H1 (cell line): ENCODE measurements at regions not wholly inside any gene's neighbourhood (a gene's known extent, or its start where the extent isn't known, plus 50 kb on each side); places are given as distances from the start of the nearest gene placed in this dataset.

Experiments used
- CTCF ChIA-PET: fragments of 300-600 bp; sonication (Branson Sonifier 250); formaldehyde crosslinking; loops from one replicate; lab custom pipeline; 2021; ENCODE audit not compliant: partially characterized antibody; lab: Charles Lee
- POLR2A ChIA-PET: fragments of 300-600 bp; sonication (Branson Sonifier 250); formaldehyde crosslinking; loops from one replicate; lab custom pipeline; 2021; ENCODE audit warnings: inconsistent platforms; ENCODE audit not compliant: partially characterized antibody; lab: Charles Lee
- DNase-seq, 2 experiments: peaks; one replicate each; pipeline versions ENCODE4 v3.0.0 to v3.0.0-alpha.2; 2010 to 2022; ENCODE audit warnings: low spot score in 2 of 2, low read depth in 1 of 2, mixed read lengths in 1 of 2
- FAIRE-seq: peaks from 2 replicates; lab custom pipeline; 2011; peaks lifted over from hg19 to GRCh38; lab: Jason Lieb, UNC
- H2AFZ ChIP-seq: 2 replicates; pipeline ENCODE4 v1.8.1; 2012; ENCODE audit warnings: low read length, inconsistent platforms
- H2AK5ac ChIP-seq: 2 replicates; pipeline ENCODE4 v1.6.1; 2013; ENCODE audit warnings: low read depth, low read length
- H2BK120ac ChIP-seq: replicated peaks from 2 replicates; pipeline ENCODE3; 2013; ENCODE audit warnings: low read depth, low read length, inconsistent platforms
- H2BK12ac ChIP-seq: 2 replicates; pipeline ENCODE4 v1.6.1; 2013; ENCODE audit warnings: low read depth, low read length
- H2BK15ac ChIP-seq: 2 replicates; pipeline ENCODE4 v1.6.1; 2013; ENCODE audit warnings: low read length
- H2BK20ac ChIP-seq: 2 replicates; pipeline ENCODE4 v1.6.1; 2013; ENCODE audit warnings: low read length
- H2BK5ac ChIP-seq: 2 replicates; pipeline ENCODE4 v1.6.1; 2013; ENCODE audit warnings: low read depth, low read length
- H3K14ac ChIP-seq: 2 replicates; pipeline ENCODE4 v1.6.1; 2013; ENCODE audit warnings: inconsistent platforms; ENCODE audit not compliant: insufficient read length
- H3K18ac ChIP-seq: 2 replicates; pipeline ENCODE4 v1.6.1; 2013; ENCODE audit warnings: low read length; ENCODE audit errors: extremely low read depth
- H3K23ac ChIP-seq: 2 replicates; pipeline ENCODE4 v1.6.1; 2013; ENCODE audit warnings: inconsistent platforms; ENCODE audit not compliant: insufficient read length
- H3K23me2 ChIP-seq: 2 replicates; pipeline ENCODE4 v1.6.1; 2013; ENCODE audit warnings: low read depth, low read length
- H3K27ac ChIP-seq: 2 replicates; pipeline ENCODE4 v1.6.1; 2011; ENCODE audit warnings: low read depth, low read length, inconsistent platforms
- H3K27me3 ChIP-seq, 4 experiments: replicated peaks in 1 of 4; 1 replicate in 1 of 4; 2 replicates in 3 of 4; pipeline versions ENCODE4 v1.6.1 to v1.8.1; 2011 to 2013; ENCODE audit warnings: low read length in 3 of 4, mild to moderate bottlenecking in 3 of 4, inconsistent platforms in 2 of 4, mixed read lengths in 2 of 4, moderate library complexity in 1 of 4; ENCODE audit not compliant: control insufficient read depth in 3 of 4, insufficient read depth in 3 of 4; ENCODE audit errors: extremely low read depth in 1 of 4
- H3K36me3 ChIP-seq, 4 experiments: 2 replicates each; pipeline versions ENCODE4 v1.6.1 to v1.8.1; 2011 to 2013; ENCODE audit warnings: mild to moderate bottlenecking in 4 of 4, low read length in 3 of 4, moderate library complexity in 2 of 4, control low read depth in 1 of 4, inconsistent platforms in 1 of 4; ENCODE audit not compliant: insufficient read depth in 4 of 4, control insufficient read depth in 2 of 4
- H3K4ac ChIP-seq: replicated peaks from 2 replicates; pipeline ENCODE3; 2013; ENCODE audit warnings: low read length, low read depth, mixed read lengths, inconsistent platforms; ENCODE audit not compliant: insufficient read length
- H3K4me1 ChIP-seq, 4 experiments: replicated peaks in 1 of 4; 1 replicate in 1 of 4; 2 replicates in 3 of 4; pipeline versions ENCODE4 v1.6.1 to v1.8.1; 2011 to 2013; ENCODE audit warnings: low read length in 3 of 4, inconsistent platforms in 2 of 4, mixed read lengths in 1 of 4; ENCODE audit not compliant: insufficient read depth in 4 of 4, control insufficient read depth in 3 of 4
- H3K4me2 ChIP-seq, 2 experiments: 2 replicates each; pipeline versions ENCODE4 v1.6.1 to v1.8.1; 2011 to 2013; ENCODE audit warnings: low read depth in 2 of 2, low read length in 2 of 2, control low read depth in 1 of 2, inconsistent platforms in 1 of 2, mild to moderate bottlenecking in 1 of 2; ENCODE audit not compliant: insufficient read depth in 1 of 2
- H3K4me3 ChIP-seq, 4 experiments: fragments of 200-600, 300-600 bp in 1 of 4; sonication (generic), shearing (Covaris generic), sonication (Bioruptor Twin) in 1 of 4; 2 replicates each; pipeline versions ENCODE4 v1.5.1 to v1.8.1; 2011 to 2016; ENCODE audit warnings: low read length in 4 of 4, low read depth in 3 of 4, control low read depth in 2 of 4, inconsistent platforms in 2 of 4, mild to moderate bottlenecking in 2 of 4, mixed read lengths in 1 of 4, moderate library complexity in 1 of 4; ENCODE audit not compliant: insufficient read depth in 2 of 4; ENCODE audit errors: extremely low read depth in 1 of 4
- H3K56ac ChIP-seq: replicated peaks from 2 replicates; pipeline ENCODE3; 2013; ENCODE audit warnings: low read depth, mild to moderate bottlenecking, mixed read lengths, low read length, inconsistent platforms; ENCODE audit not compliant: insufficient read length
- H3K79me1 ChIP-seq: 2 replicates; pipeline ENCODE4 v1.6.1; 2013; ENCODE audit warnings: low read depth, low read length, control low read depth
- H3K79me2 ChIP-seq, 2 experiments: 2 replicates each; pipeline versions ENCODE4 v1.6.1 to v1.8.1; 2012 to 2013; ENCODE audit warnings: low read length in 2 of 2, mild to moderate bottlenecking in 2 of 2, inconsistent platforms in 1 of 2; ENCODE audit not compliant: insufficient read depth in 2 of 2, control insufficient read depth in 1 of 2
- H3K9ac ChIP-seq, 4 experiments: replicated peaks in 1 of 4; 1 replicate in 1 of 4; 2 replicates in 3 of 4; pipeline versions ENCODE4 v1.6.1 to v1.8.1; 2011 to 2013; ENCODE audit warnings: low read depth in 3 of 4, low read length in 3 of 4, control low read depth in 2 of 4, mild to moderate bottlenecking in 2 of 4, moderate library complexity in 2 of 4, inconsistent platforms in 1 of 4; ENCODE audit errors: extremely low read depth in 1 of 4
- H3K9me3 ChIP-seq, 2 experiments: 2 replicates each; pipeline versions ENCODE4 v1.6.1 to v1.8.1; 2012 to 2013; ENCODE audit warnings: mild to moderate bottlenecking in 2 of 2, moderate library complexity in 2 of 2, control low read depth in 1 of 2, inconsistent platforms in 1 of 2, low read depth in 1 of 2, low read length in 1 of 2, mixed read lengths in 1 of 2; ENCODE audit not compliant: insufficient read depth in 2 of 2
- H4K20me1 ChIP-seq, 2 experiments: replicated peaks in 1 of 2; 2 replicates each; pipeline versions ENCODE3 to v1.8.1; 2011 to 2013; ENCODE audit warnings: inconsistent platforms in 2 of 2, low read length in 2 of 2, mild to moderate bottlenecking in 1 of 2; ENCODE audit not compliant: insufficient read depth in 2 of 2, control insufficient read depth in 1 of 2
- H4K5ac ChIP-seq: 2 replicates; pipeline ENCODE4 v1.6.1; 2013; ENCODE audit warnings: low read length, low read depth, mixed read lengths, inconsistent platforms; ENCODE audit not compliant: insufficient read length
- H4K8ac ChIP-seq: 2 replicates; pipeline ENCODE4 v1.8.0; 2013; ENCODE audit warnings: mild to moderate bottlenecking, moderate library complexity, low read length, inconsistent platforms; ENCODE audit not compliant: insufficient read depth; ENCODE audit errors: extremely low read depth
- H4K91ac ChIP-seq: replicated peaks from 2 replicates; pipeline ENCODE3; 2013; ENCODE audit warnings: low read length, mixed read lengths, inconsistent platforms; ENCODE audit not compliant: insufficient read length
- CHD2 ChIP-seq: IDR thresholded peaks from 2 replicates; pipeline ENCODE4 v1.6.1; 2012; ENCODE audit warnings: low read length, improper control_type of control experiment
- POU5F1 ChIP-seq: IDR thresholded peaks from 2 replicates; pipeline ENCODE4 v1.6.1; 2011; ENCODE audit warnings: low read depth, mild to moderate bottlenecking, low read length, moderate library complexity
- WGBS, 2 experiments: shearing (Covaris generic) in 1 of 2; methylation state at CpG; one replicate each; pipeline versions ENCODE4 v1.1.6 to v1.1.7; 2013 to 2015; ENCODE audit warnings: low lambda C conversion rate in 2 of 2, mixed read lengths in 2 of 2, inconsistent platforms in 1 of 2, low coverage in 1 of 2, missing lambda C conversion rate in 1 of 2; ENCODE audit not compliant: insufficient replicate concordance in 2 of 2, insufficient coverage in 1 of 2, insufficient read length in 1 of 2; ENCODE audit errors: extremely low coverage in 1 of 2, missing lambda C conversion rate in 1 of 2; 5-methylcytosine and 5-hydroxymethylcytosine counted together

GRCh38 chr1:163837206-163837605 lies 515.5 kb downstream of the NUF2 start (continued):
- TF ChIP-seq POU5F1 = no peak

GRCh38 chr1:163842571-163842970 lies 520.8 kb downstream of the NUF2 start:
- no peak for FAIRE-seq
- no peaks in the 10 kb centered on the region for H4K20me1 ChIP-seq
- no peak overlapping the region for H3K56ac ChIP-seq
- no peak overlapping the region for H3K4me2 ChIP-seq
- no peaks in the 10 kb centered on the region for H3K23me2 ChIP-seq
- 91% methylated on average over 2 of the region's 2 CpGs; no CpG with 5 or more reads in 1 of the 2 experiments for WGBS, 2 experiments
- no peak overlapping the region for H2AK5ac ChIP-seq
- H3K36me3 ChIP-seq = no peaks in the 10 kb centered on the region
- H3K79me1 ChIP-seq = no peaks in the 10 kb centered on the region
- no peak overlapping the region for H4K91ac ChIP-seq
- ChIA-PET CTCF (interaction anchor here (0.9 to 2.0 kb wide), 2 partner anchors 31 to 320 kb away, joined by 3 to 11 read pairs; no protein-coding TSS in a partner anchor), POLR2A (no interaction called here)
- TF ChIP-seq CHD2 = no peak
- H3K79me2 ChIP-seq = no peaks in the 10 kb centered on the region
- H3K14ac ChIP-seq = no peak overlapping the region
- no peak overlapping the region for H2BK20ac ChIP-seq
- H3K18ac ChIP-seq = no peak overlapping the region
- H3K27me3 ChIP-seq = no peaks in the 10 kb centered on the region
- no peak overlapping the region for H3K23ac ChIP-seq
- no peak overlapping the region for H3K4me3 ChIP-seq
- H4K5ac ChIP-seq = no peak overlapping the region
- H2BK120ac ChIP-seq = no peak overlapping the region
- no peak overlapping the region for H2BK5ac ChIP-seq
- H3K4ac ChIP-seq = no peak overlapping the region
- H2BK12ac ChIP-seq = no peak overlapping the region
- no peak overlapping the region for H3K27ac ChIP-seq
- no peak overlapping the region for H4K8ac ChIP-seq
- no peak overlapping the region for H2BK15ac ChIP-seq
- no peak overlapping the region for H2AFZ ChIP-seq
- H3K9ac ChIP-seq = no peak overlapping the region
- no peaks in the 10 kb centered on the region for H3K4me1 ChIP-seq
- no peak for DNase-seq
- no peaks in the 10 kb centered on the region for H3K9me3 ChIP-seq
